SHP77 (cell line): ENCODE measurements at regions not wholly inside any gene's neighbourhood (a gene's known extent, or its start where the extent isn't known, plus 50 kb on each side); places are given as distances from the start of the nearest gene placed in this dataset.

Source experiments
- DNase-seq, 2 experiments: peaks; one replicate each; lab custom pipeline; 2025; lab: John Stamatoyannopoulos, UW

DNA sequence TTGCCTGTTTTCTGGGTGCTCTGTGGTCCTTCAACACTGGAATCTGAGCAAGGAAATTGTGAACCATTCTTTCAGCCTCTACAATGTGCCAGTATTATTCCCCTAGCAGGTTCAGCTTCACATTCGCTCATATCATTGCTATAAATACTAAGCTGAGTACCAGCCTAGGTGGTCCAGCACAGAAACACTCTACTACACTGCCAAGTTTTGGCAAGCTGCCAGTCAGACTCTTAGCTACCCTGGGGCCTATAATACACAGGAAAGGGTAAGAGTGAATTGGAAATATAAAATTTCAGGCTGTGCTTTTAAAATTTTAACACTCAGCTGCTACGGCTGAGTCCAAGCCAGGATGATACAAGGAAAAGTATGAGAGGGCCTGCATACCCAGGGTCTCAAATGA is 49.9 kb upstream of the PPP1R3A start:
- no peak for DNase-seq
